ENCODE measurements at regions not wholly inside any gene's neighbourhood (a gene's known extent, or its start where the extent isn't known, plus 50 kb on each side); places are given as distances from the start of the nearest gene placed in this dataset.

GRCh38 chr6:165937564-165938358 lies 229.9 kb downstream of the TBXT start:
- no peak overlapping the region for H3K27ac ChIP-seq
- TF ChIP-seq POLR2A (IDR thresholded peaks at IDR 0.05) (no peak), EP300 (IDR thresholded peaks at IDR 0.05) (no peak), POLR2AphosphoS5 (IDR thresholded peaks at IDR 0.05) (no peak), CTCF (IDR thresholded peaks at IDR 0.05) (no peak)
- ATAC-seq (ENCODE audit: low FRiP score in 2 of 2), result no peak
- 71 to 76% methylated on average over 3 of the region's 3 CpGs for WGBS, 2 donors
- no peaks in the 10 kb centered on the region for H3K4me1 ChIP-seq
- no peak overlapping the region for H3K4me3 ChIP-seq
- DNase-seq, result no peak
- H3K27me3 ChIP-seq, result no peaks in the 10 kb centered on the region
- H3K9me3 ChIP-seq, result no peaks in the 10 kb centered on the region
- H3K36me3 ChIP-seq, result no peaks in the 10 kb centered on the region

DNA sequence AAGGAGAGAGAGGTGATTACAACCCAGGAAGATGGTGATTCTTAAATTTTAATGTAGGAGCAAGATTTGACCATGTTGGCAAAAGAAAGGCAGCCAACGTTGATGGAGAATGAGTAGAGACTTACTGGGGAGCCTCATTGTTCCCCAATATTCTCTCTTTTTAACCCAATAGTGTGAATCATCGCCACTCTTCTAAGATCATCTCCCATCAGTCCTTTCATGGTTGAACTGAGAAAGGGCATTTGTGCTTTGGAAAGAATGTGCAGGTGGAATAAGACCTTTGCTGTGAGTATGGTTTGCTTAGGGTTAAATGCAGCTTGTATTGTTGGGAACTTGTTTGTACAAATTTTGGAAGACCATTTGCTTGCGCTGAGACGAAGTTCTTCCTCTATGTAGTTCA lies 231.0 kb downstream of the TBXT start:
- TF ChIP-seq POLR2AphosphoS5 (IDR thresholded peaks at IDR 0.05), result no peak
- TF ChIP-seq CTCF (IDR thresholded peaks at IDR 0.05), result no peak
- TF ChIP-seq EP300 (IDR thresholded peaks at IDR 0.05), result no peak
- no peak for TF ChIP-seq POLR2A (IDR thresholded peaks at IDR 0.05)
- no peak overlapping the region for H3K4me3 ChIP-seq
- H3K4me1 ChIP-seq, result no peaks in the 10 kb centered on the region
- ATAC-seq (ENCODE audit: low FRiP score in 2 of 2) (no peak), DNase-seq (no peak)
- no peaks in the 10 kb centered on the region for H3K36me3 ChIP-seq
- no peaks in the 10 kb centered on the region for H3K9me3 ChIP-seq
- H3K27ac ChIP-seq, result no peak overlapping the region
- no peaks in the 10 kb centered on the region for H3K27me3 ChIP-seq
- WGBS, 2 donors, result 76 to 78% methylated on average over 4 of the region's 4 CpGs

GRCh38 chr6:165936096-165936495 lies 231.6 kb downstream of the TBXT start:
- no peak overlapping the region for H3K4me3 ChIP-seq
- no peaks in the 10 kb centered on the region for H3K36me3 ChIP-seq
- no peaks in the 10 kb centered on the region for H3K27me3 ChIP-seq
- ATAC-seq (ENCODE audit: low FRiP score in 2 of 2), result no peak
- TF ChIP-seq POLR2A (IDR thresholded peaks at IDR 0.05) (no peak), CTCF (IDR thresholded peaks at IDR 0.05) (no peak), POLR2AphosphoS5 (IDR thresholded peaks at IDR 0.05) (no peak), EP300 (IDR thresholded peaks at IDR 0.05) (no peak)
- H3K27ac ChIP-seq, result no peak overlapping the region
- no peak for DNase-seq
- 73 to 81% methylated on average over 3 of the region's 3 CpGs for WGBS, 2 donors
- H3K4me1 ChIP-seq, result no peaks in the 10 kb centered on the region
- no peaks in the 10 kb centered on the region for H3K9me3 ChIP-seq

GRCh38 chr6:165931675-165932074 lies 236.0 kb downstream of the TBXT start:
- Histone ChIP-seq H3K27ac (no peak overlapping the region), H3K9me3 (no peaks in the 10 kb centered on the region), H3K27me3 (no peaks in the 10 kb centered on the region), H3K4me3 (no peak overlapping the region), H3K4me1 (no peaks in the 10 kb centered on the region), H3K36me3 (no peaks in the 10 kb centered on the region)
- ATAC-seq (ENCODE audit: low FRiP score in 2 of 2) (no peak), DNase-seq (no peak)
- no peak for TF ChIP-seq POLR2A (IDR thresholded peaks at IDR 0.05)
- no peak for TF ChIP-seq EP300 (IDR thresholded peaks at IDR 0.05)
- no peak for TF ChIP-seq CTCF (IDR thresholded peaks at IDR 0.05)
- no peak for TF ChIP-seq POLR2AphosphoS5 (IDR thresholded peaks at IDR 0.05)
- whole genome bisulfite sequencing, 2 donors, result 65% methylated on average over 9 of the region's 9 CpGs

DNA sequence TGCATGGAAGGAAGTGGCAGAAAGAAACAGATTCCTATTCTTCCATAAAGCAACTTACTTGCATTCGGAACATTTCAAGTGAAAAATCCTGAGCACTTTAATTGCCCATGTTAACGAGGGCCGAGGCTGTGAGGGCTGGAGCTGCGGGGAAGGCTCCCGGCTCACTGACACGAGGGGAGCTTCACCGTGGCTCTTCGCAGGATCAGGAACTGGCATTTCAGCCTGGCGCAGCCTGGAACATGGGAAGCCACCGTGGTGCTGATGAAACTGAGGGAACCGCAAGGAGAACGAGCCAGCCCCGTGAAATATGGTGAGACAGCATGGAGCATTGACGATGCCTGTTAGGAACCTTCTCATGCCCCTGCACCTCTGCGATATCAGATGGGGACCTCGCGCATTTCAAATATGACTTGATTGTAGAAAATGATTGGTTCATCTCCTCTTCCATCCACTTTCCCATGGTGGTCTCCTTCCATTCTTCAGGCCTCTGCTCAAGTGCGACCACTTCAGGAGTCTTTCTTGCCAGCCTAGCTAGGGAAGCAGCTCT lies 236.9 kb downstream of the TBXT start:
- Histone ChIP-seq H3K27me3 (no peaks in the 10 kb centered on the region), H3K4me1 (no peaks in the 10 kb centered on the region), H3K9me3 (no peaks in the 10 kb centered on the region), H3K36me3 (no peaks in the 10 kb centered on the region), H3K27ac (no peak overlapping the region), H3K4me3 (no peak overlapping the region)
- ATAC-seq (ENCODE audit: low FRiP score in 2 of 2) (no peak), DNase-seq (peak in 1 of 2 donors; percentile 42)
- WGBS, 2 donors, result 91 to 93% methylated on average over 16 to 18 of the region's 18 CpGs
- no peak for TF ChIP-seq CTCF (IDR thresholded peaks at IDR 0.05)
- no peak for TF ChIP-seq EP300 (IDR thresholded peaks at IDR 0.05)
- no peak for TF ChIP-seq POLR2A (IDR thresholded peaks at IDR 0.05)
- no peak for TF ChIP-seq POLR2AphosphoS5 (IDR thresholded peaks at IDR 0.05)
